ENCODE measurements at regions not wholly inside any gene's neighbourhood (a gene's known extent, or its start where the extent isn't known, plus 50 kb on each side); places are given as distances from the start of the nearest gene placed in this dataset.
"Not testable (repeated sequence)": the region's sequence is repeated elsewhere in the genome, so short reads cannot be mapped to it uniquely, and the experiment has no call there.

- WGBS = 95% methylated on average over 21 of the region's 21 CpGs
- not testable (repeated sequence) for H3K4me1 ChIP-seq (ENCODE audit: insufficient read depth, low read length); H3K4me3 ChIP-seq (ENCODE audit: low read length); H3K27me3 ChIP-seq (ENCODE audit: insufficient read depth, low read length); H3K27ac ChIP-seq (ENCODE audit: low read depth, low read length); H3K9ac ChIP-seq (ENCODE audit: low read depth, low read length); H3K36me3 ChIP-seq (ENCODE audit: insufficient read depth, low read length)
- peaks cover 18% of the 10 kb centered on the region for H3K9me3 ChIP-seq (ENCODE audit: insufficient read depth, low read depth, low read length)
These were observed 110.4 kb downstream of the PRKAB2 start for GRCh38 chr1:147061880-147062279.

GRCh38 chr1:147053269-147053668 is 115.1 kb downstream of the NBPF12 start:
- Histone ChIP-seq H3K9me3 (ENCODE audit: insufficient read depth, low read depth, low read length) (no peaks in the 10 kb centered on the region), H3K27me3 (ENCODE audit: insufficient read depth, low read length) (no peaks in the 10 kb centered on the region), H3K36me3 (ENCODE audit: insufficient read depth, low read length) (no peaks in the 10 kb centered on the region), H3K4me1 (ENCODE audit: insufficient read depth, low read length) (no peaks in the 10 kb centered on the region), H3K27ac (ENCODE audit: low read depth, low read length) (no peak overlapping the region), H3K4me3 (ENCODE audit: low read length) (no peak overlapping the region), H3K9ac (ENCODE audit: low read depth, low read length) (no peak overlapping the region)
- 87% methylated on average over 5 of the region's 5 CpGs for WGBS

GRCh38 chr1:147052677-147053076 is 114.6 kb downstream of the NBPF12 start:
- Histone ChIP-seq H3K27me3 (ENCODE audit: insufficient read depth, low read length) (no peaks in the 10 kb centered on the region), H3K4me3 (ENCODE audit: low read length) (no peak overlapping the region), H3K27ac (ENCODE audit: low read depth, low read length) (no peak overlapping the region), H3K36me3 (ENCODE audit: insufficient read depth, low read length) (no peaks in the 10 kb centered on the region), H3K9ac (ENCODE audit: low read depth, low read length) (no peak overlapping the region), H3K9me3 (ENCODE audit: insufficient read depth, low read depth, low read length) (no peaks in the 10 kb centered on the region), H3K4me1 (ENCODE audit: insufficient read depth, low read length) (no peaks in the 10 kb centered on the region)
- 97% methylated on average over 5 of the region's 5 CpGs for WGBS

- H3K27ac ChIP-seq (ENCODE audit: low read depth, low read length) = no peak overlapping the region
- H3K4me1 ChIP-seq (ENCODE audit: insufficient read depth, low read length) = no peaks in the 10 kb centered on the region
- no peak overlapping the region for H3K9ac ChIP-seq (ENCODE audit: low read depth, low read length)
- H3K27me3 ChIP-seq (ENCODE audit: insufficient read depth, low read length) = no peaks in the 10 kb centered on the region
- H3K9me3 ChIP-seq (ENCODE audit: insufficient read depth, low read depth, low read length) = no peaks in the 10 kb centered on the region
- WGBS = 93% methylated on average over 8 of the region's 8 CpGs
- no peak overlapping the region for H3K4me3 ChIP-seq (ENCODE audit: low read length)
- no peaks in the 10 kb centered on the region for H3K36me3 ChIP-seq (ENCODE audit: insufficient read depth, low read length)
These were observed 114.0 kb downstream of the NBPF12 start for GRCh38 chr1:147052143-147052542.

- no peak overlapping the region for H3K27ac ChIP-seq (ENCODE audit: low read depth, low read length)
- no peaks in the 10 kb centered on the region for H3K36me3 ChIP-seq (ENCODE audit: insufficient read depth, low read length)
- H3K27me3 ChIP-seq (ENCODE audit: insufficient read depth, low read length) = no peaks in the 10 kb centered on the region
- H3K4me1 ChIP-seq (ENCODE audit: insufficient read depth, low read length) = no peaks in the 10 kb centered on the region
- WGBS = 95% methylated on average over 10 of the region's 10 CpGs
- H3K9me3 ChIP-seq (ENCODE audit: insufficient read depth, low read depth, low read length) = no peaks in the 10 kb centered on the region
- no peak overlapping the region for H3K9ac ChIP-seq (ENCODE audit: low read depth, low read length)
- H3K4me3 ChIP-seq (ENCODE audit: low read length) = no peak overlapping the region
These were observed 113.0 kb downstream of the NBPF12 start for GRCh38 chr1:147051136-147051535.

- WGBS = 96% methylated on average over 29 of the region's 31 CpGs
- Histone ChIP-seq H3K9me3 (ENCODE audit: insufficient read depth, low read depth, low read length) (no peaks in the 10 kb centered on the region), H3K9ac (ENCODE audit: low read depth, low read length) (no peak overlapping the region), H3K36me3 (ENCODE audit: insufficient read depth, low read length) (no peaks in the 10 kb centered on the region), H3K27ac (ENCODE audit: low read depth, low read length) (no peak overlapping the region), H3K4me3 (ENCODE audit: low read length) (no peak overlapping the region), H3K4me1 (ENCODE audit: insufficient read depth, low read length) (no peaks in the 10 kb centered on the region), H3K27me3 (ENCODE audit: insufficient read depth, low read length) (no peaks in the 10 kb centered on the region)
These were observed 112.5 kb downstream of the NBPF12 start for GRCh38 chr1:147050654-147051053.

- WGBS = 100% methylated on average over 1 of the region's 4 CpGs
- not testable (repeated sequence) for H3K9ac ChIP-seq (ENCODE audit: low read depth, low read length); H3K27ac ChIP-seq (ENCODE audit: low read depth, low read length); H3K4me1 ChIP-seq (ENCODE audit: insufficient read depth, low read length); H3K36me3 ChIP-seq (ENCODE audit: insufficient read depth, low read length); H3K9me3 ChIP-seq (ENCODE audit: insufficient read depth, low read depth, low read length); H3K4me3 ChIP-seq (ENCODE audit: low read length); H3K27me3 ChIP-seq (ENCODE audit: insufficient read depth, low read length)
These were observed 108.8 kb downstream of the NBPF12 start for GRCh38 chr1:147046863-147047394.

- no peak overlapping the region for H3K4me3 ChIP-seq (ENCODE audit: low read length)
- no peaks in the 10 kb centered on the region for H3K27me3 ChIP-seq (ENCODE audit: insufficient read depth, low read length)
- 100% methylated on average over 1 of the region's 1 CpG for WGBS
- H3K4me1 ChIP-seq (ENCODE audit: insufficient read depth, low read length) = no peaks in the 10 kb centered on the region
- H3K9ac ChIP-seq (ENCODE audit: low read depth, low read length) = no peak overlapping the region
- no peak overlapping the region for H3K27ac ChIP-seq (ENCODE audit: low read depth, low read length)
- no peaks in the 10 kb centered on the region for H3K9me3 ChIP-seq (ENCODE audit: insufficient read depth, low read depth, low read length)
- H3K36me3 ChIP-seq (ENCODE audit: insufficient read depth, low read length) = no peaks in the 10 kb centered on the region
These were observed 108.2 kb downstream of the NBPF12 start for GRCh38 chr1:147046189-147046862.

Data from HUES64 (cell line).